Keratinocyte (primary cell): ENCODE measurements at regions not wholly inside any gene's neighbourhood (a gene's known extent, or its start where the extent isn't known, plus 50 kb on each side); places are given as distances from the start of the nearest gene placed in this dataset.

Experiments
- DNase-seq: peaks from one replicate; pipeline ENCODE4 v3.0.0-alpha.2; 2011; ENCODE audit warnings: low read depth, missing footprints, low spot score
- FAIRE-seq: peaks from 2 replicates; lab custom pipeline; 2011; peaks lifted over from hg19 to GRCh38; lab: Jason Lieb, UNC
- H2AFZ ChIP-seq: 2 replicates; pipeline ENCODE4 v1.6.0; 2012; ENCODE audit warnings: low read length, control low read depth, inconsistent platforms; ENCODE audit not compliant: control insufficient read depth
- H3K27ac ChIP-seq: 2 replicates; pipeline ENCODE4 v1.5.1; 2011; ENCODE audit warnings: low read length; ENCODE audit not compliant: control insufficient read depth, insufficient read depth
- H3K27me3 ChIP-seq: 3 replicates; pipeline ENCODE4 v1.6.0; 2011; ENCODE audit warnings: low read length; ENCODE audit not compliant: control insufficient read depth, insufficient read depth; ENCODE audit errors: extremely low read depth
- H3K36me3 ChIP-seq, 2 experiments: 2 replicates in 1 of 2; 3 replicates in 1 of 2; pipeline ENCODE4 v1.5.1; 2011; ENCODE audit warnings: low read length in 2 of 2, mild to moderate bottlenecking in 1 of 2; ENCODE audit not compliant: control insufficient read depth in 2 of 2, insufficient read depth in 2 of 2; ENCODE audit errors: extremely low read depth in 1 of 2
- H3K4me1 ChIP-seq: 3 replicates; pipeline ENCODE4 v1.5.1; 2011; ENCODE audit warnings: low read length; ENCODE audit not compliant: control insufficient read depth, insufficient read depth; ENCODE audit errors: extremely low read depth
- H3K4me2 ChIP-seq: 3 replicates; pipeline ENCODE4 v1.6.0; 2011; ENCODE audit warnings: low read depth, low read length; ENCODE audit not compliant: control insufficient read depth, insufficient read depth; ENCODE audit errors: extremely low read depth
- H3K4me3 ChIP-seq, 3 experiments: fragments of 200-600 bp in 1 of 3; sonication (generic) in 1 of 3; 2 replicates in 2 of 3; 3 replicates in 1 of 3; pipeline ENCODE4 v1.5.1; 2011 to 2016; ENCODE audit warnings: low read length in 3 of 3, mild to moderate bottlenecking in 3 of 3, control low read depth in 2 of 3, inconsistent platforms in 1 of 3, low read depth in 1 of 3, mixed read lengths in 1 of 3, mixed run types in 1 of 3, moderate library complexity in 1 of 3; ENCODE audit not compliant: control insufficient read depth in 2 of 3, insufficient read depth in 2 of 3; ENCODE audit errors: extremely low read depth in 1 of 3
- H3K79me2 ChIP-seq: 2 replicates; pipeline ENCODE4 v1.6.0; 2012; ENCODE audit warnings: low read length; ENCODE audit not compliant: control insufficient read depth, insufficient read depth
- H3K9ac ChIP-seq: 3 replicates; pipeline ENCODE4 v1.6.0; 2011; ENCODE audit warnings: low read length; ENCODE audit not compliant: control insufficient read depth, insufficient read depth; ENCODE audit errors: extremely low read depth
- H3K9me1 ChIP-seq: 3 replicates; pipeline ENCODE4 v1.6.0; 2011; ENCODE audit warnings: low read length; ENCODE audit not compliant: control insufficient read depth, insufficient read depth; ENCODE audit errors: extremely low read depth
- H3K9me3 ChIP-seq: 2 replicates; pipeline ENCODE4 v1.5.1; 2012; ENCODE audit warnings: low read depth, low read length; ENCODE audit not compliant: control insufficient read depth
- H4K20me1 ChIP-seq: 3 replicates; pipeline ENCODE4 v1.6.0; 2011; ENCODE audit warnings: low read length; ENCODE audit not compliant: control insufficient read depth, insufficient read depth; ENCODE audit errors: extremely low read depth
- CTCF ChIP-seq, 3 experiments: IDR thresholded peaks in 1 of 3; conservative IDR thresholded peaks in 1 of 3; optimal IDR thresholded peaks in 1 of 3; 2 replicates in 2 of 3; 3 replicates in 1 of 3; pipeline versions ENCODE3 to v1.5.1; 2011; ENCODE audit warnings: low read length in 3 of 3, mild to moderate bottlenecking in 3 of 3, moderate library complexity in 2 of 3, control low read depth in 1 of 3, inconsistent platforms in 1 of 3; ENCODE audit not compliant: insufficient read depth in 2 of 3; ENCODE audit errors: extremely low read depth in 1 of 3
- EZH2 ChIP-seq: IDR thresholded peaks from one replicate; pipeline ENCODE4 v1.6.1; 2012; ENCODE audit warnings: inconsistent platforms, mild to moderate bottlenecking, low read length, moderate library complexity
- dilution Hi-C: fragments of 300-500 bp; cut with MboI; formaldehyde crosslinking; loops from one replicate; pipeline ENCODE4 v1.7.0; 2020; ENCODE audit warnings: low sequenced_read_pairs; ENCODE audit not compliant: extremely low pct_ligation_motif_present

- H3K27me3 ChIP-seq, result no peaks in the 10 kb centered on the region
- H3K4me3 ChIP-seq, result no peak overlapping the region
- no peaks in the 10 kb centered on the region for H3K79me2 ChIP-seq
- no peaks in the 10 kb centered on the region for H3K9me3 ChIP-seq
- no peak overlapping the region for H3K9ac ChIP-seq
- no peak overlapping the region for H2AFZ ChIP-seq
- TF ChIP-seq CTCF (optimal IDR thresholded peaks at IDR 0.05 in 1 of 3, IDR thresholded peaks at IDR 0.05 in 1 of 3, conservative IDR thresholded peaks at IDR 0.05 in 1 of 3; ENCODE audit: extremely low read depth in 1 of 3, insufficient read depth in 2 of 3, low read length in 3 of 3) (peak; percentile 29 to 68 (median 54)), EZH2 (no peak)
- DNase-seq (no peak), FAIRE-seq (no peak)
- no peaks in the 10 kb centered on the region for H4K20me1 ChIP-seq
- H3K27ac ChIP-seq, result no peak overlapping the region
- H3K4me1 ChIP-seq, result no peaks in the 10 kb centered on the region
- no peak overlapping the region for H3K4me2 ChIP-seq
- H3K9me1 ChIP-seq, result no peaks in the 10 kb centered on the region
- no peaks in the 10 kb centered on the region for H3K36me3 ChIP-seq
- dilution Hi-C loops, result no loop called here
Observed at GRCh38 chr5:97425511-97425910, 242.5 kb upstream of the RIOK2 start.

- Histone ChIP-seq H3K4me2 (no peak overlapping the region), H3K9ac (no peak overlapping the region), H3K4me3 (no peak overlapping the region), H3K4me1 (no peaks in the 10 kb centered on the region), H3K27ac (no peak overlapping the region), H3K9me3 (no peaks in the 10 kb centered on the region), H3K36me3 (no peaks in the 10 kb centered on the region), H3K9me1 (no peaks in the 10 kb centered on the region), H3K79me2 (no peaks in the 10 kb centered on the region), H4K20me1 (no peaks in the 10 kb centered on the region), H3K27me3 (no peaks in the 10 kb centered on the region), H2AFZ (no peak overlapping the region)
- TF ChIP-seq EZH2 (no peak), CTCF (optimal IDR thresholded peaks at IDR 0.05 in 1 of 3, IDR thresholded peaks at IDR 0.05 in 1 of 3, conservative IDR thresholded peaks at IDR 0.05 in 1 of 3; ENCODE audit: extremely low read depth in 1 of 3, insufficient read depth in 2 of 3, low read length in 3 of 3) (peak in 1 of 3 experiments; percentile 17)
- dilution Hi-C loops, result no loop called here
- FAIRE-seq, result no peak
- no peak for DNase-seq
Observed at GRCh38 chr5:97427235-97427634, 244.2 kb upstream of the RIOK2 start.
